ENCODE measurements at regions not wholly inside any gene's neighbourhood (a gene's known extent, or its start where the extent isn't known, plus 50 kb on each side); places are given as distances from the start of the nearest gene placed in this dataset.

DNA sequence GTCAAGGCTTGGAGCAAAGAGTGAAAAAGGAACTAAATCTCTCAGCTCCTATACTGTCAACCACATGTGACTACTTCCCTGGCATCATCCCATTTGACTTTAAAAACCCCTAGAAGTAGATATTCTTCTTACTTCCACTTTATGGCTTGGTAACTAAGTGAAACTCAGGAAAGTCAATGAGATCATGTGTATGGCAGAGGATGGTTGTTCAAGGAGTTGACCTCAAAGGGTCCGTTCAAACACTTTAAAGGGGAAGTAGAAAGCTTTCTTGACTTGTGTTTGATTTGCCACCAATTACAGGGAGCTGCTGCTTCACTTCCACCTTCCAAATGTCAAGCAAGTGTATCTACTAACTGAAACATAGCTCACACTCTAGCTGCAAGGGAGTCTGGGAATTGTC, 187.2 kb downstream of the RAB28 start:
- Histone ChIP-seq H4K20me1 (ENCODE audit: insufficient read depth, low read length) (no peaks in the 10 kb centered on the region), H3K36me3 (replicated peaks; ENCODE audit: low read depth, low read length) (no peaks in the 10 kb centered on the region), H3K9ac (ENCODE audit: low read length) (no peak overlapping the region), H3K27ac (ENCODE audit: low read length) (no peak overlapping the region), H3K4me3 (ENCODE audit: low read length) (no peak overlapping the region), H3K27me3 (ENCODE audit: low read depth, low read length) (no peaks in the 10 kb centered on the region), H3K4me2 (ENCODE audit: low read length) (no peak overlapping the region), H3K9me3 (ENCODE audit: insufficient read depth, low read length) (no peaks in the 10 kb centered on the region), H3K79me2 (ENCODE audit: low read length) (no peaks in the 10 kb centered on the region), H2AFZ (ENCODE audit: low read depth, low read length) (no peak overlapping the region), H3K4me1 (ENCODE audit: low read length) (no peaks in the 10 kb centered on the region)
- TF ChIP-seq, protein P1, sequence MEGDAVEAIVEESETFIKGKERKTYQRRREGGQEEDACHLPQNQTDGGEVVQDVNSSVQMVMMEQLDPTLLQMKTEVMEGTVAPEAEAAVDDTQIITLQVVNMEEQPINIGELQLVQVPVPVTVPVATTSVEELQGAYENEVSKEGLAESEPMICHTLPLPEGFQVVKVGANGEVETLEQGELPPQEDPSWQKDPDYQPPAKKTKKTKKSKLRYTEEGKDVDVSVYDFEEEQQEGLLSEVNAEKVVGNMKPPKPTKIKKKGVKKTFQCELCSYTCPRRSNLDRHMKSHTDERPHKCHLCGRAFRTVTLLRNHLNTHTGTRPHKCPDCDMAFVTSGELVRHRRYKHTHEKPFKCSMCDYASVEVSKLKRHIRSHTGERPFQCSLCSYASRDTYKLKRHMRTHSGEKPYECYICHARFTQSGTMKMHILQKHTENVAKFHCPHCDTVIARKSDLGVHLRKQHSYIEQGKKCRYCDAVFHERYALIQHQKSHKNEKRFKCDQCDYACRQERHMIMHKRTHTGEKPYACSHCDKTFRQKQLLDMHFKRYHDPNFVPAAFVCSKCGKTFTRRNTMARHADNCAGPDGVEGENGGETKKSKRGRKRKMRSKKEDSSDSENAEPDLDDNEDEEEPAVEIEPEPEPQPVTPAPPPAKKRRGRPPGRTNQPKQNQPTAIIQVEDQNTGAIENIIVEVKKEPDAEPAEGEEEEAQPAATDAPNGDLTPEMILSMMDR (IDR thresholded peaks at IDR 0.05; ENCODE audit: low read depth, low read length), result no peak
- no peak for TF ChIP-seq EZH2phosphoT487 (IDR thresholded peaks at IDR 0.05; ENCODE audit: low read depth)

DNA sequence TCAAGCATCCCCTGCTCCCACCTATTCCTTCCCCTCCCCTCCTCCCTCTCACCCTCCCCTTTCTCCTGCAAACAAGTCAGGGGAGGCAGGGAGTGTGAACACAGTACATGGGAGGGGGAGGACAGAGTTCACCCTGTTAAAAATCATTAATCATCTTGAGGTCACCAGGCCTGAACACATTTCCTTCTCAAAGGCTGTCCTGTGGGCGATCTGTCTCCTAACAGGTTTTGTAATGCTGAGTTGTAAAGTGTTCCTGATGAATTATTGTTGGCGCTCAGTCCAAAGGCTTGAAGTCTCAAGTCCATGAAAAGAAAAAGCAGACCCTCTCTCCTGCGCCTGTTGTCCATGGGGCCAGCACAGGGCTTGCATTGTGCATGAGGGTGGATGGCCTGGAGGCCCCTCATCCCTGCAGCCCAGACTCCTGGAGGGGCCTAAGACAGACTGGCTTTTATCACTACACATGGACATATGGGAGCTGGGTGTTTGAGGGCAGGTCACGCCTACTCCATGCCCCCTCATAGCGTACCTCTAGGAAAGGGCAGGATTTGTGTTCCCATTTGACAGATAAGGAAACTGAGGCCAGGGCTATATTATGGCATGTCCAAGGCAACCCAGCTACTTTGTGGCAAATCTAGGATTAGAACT, 189.1 kb downstream of the RAB28 start:
- no peaks in the 10 kb centered on the region for H3K27me3 ChIP-seq (ENCODE audit: low read depth, low read length)
- H2AFZ ChIP-seq (ENCODE audit: low read depth, low read length), result no peak overlapping the region
- no peaks in the 10 kb centered on the region for H3K79me2 ChIP-seq (ENCODE audit: low read length)
- no peak overlapping the region for H3K9ac ChIP-seq (ENCODE audit: low read length)
- H3K27ac ChIP-seq (ENCODE audit: low read length), result no peak overlapping the region
- no peaks in the 10 kb centered on the region for H3K36me3 ChIP-seq (replicated peaks; ENCODE audit: low read depth, low read length)
- H3K4me1 ChIP-seq (ENCODE audit: low read length), result no peaks in the 10 kb centered on the region
- no peak overlapping the region for H3K4me3 ChIP-seq (ENCODE audit: low read length)
- H4K20me1 ChIP-seq (ENCODE audit: insufficient read depth, low read length), result no peaks in the 10 kb centered on the region
- TF ChIP-seq, protein P1 (IDR thresholded peaks at IDR 0.05; ENCODE audit: low read depth, low read length), result no peak
- TF ChIP-seq EZH2phosphoT487 (IDR thresholded peaks at IDR 0.05; ENCODE audit: low read depth), result no peak
- H3K4me2 ChIP-seq (ENCODE audit: low read length), result no peak overlapping the region
- no peaks in the 10 kb centered on the region for H3K9me3 ChIP-seq (ENCODE audit: insufficient read depth, low read length)

DNA sequence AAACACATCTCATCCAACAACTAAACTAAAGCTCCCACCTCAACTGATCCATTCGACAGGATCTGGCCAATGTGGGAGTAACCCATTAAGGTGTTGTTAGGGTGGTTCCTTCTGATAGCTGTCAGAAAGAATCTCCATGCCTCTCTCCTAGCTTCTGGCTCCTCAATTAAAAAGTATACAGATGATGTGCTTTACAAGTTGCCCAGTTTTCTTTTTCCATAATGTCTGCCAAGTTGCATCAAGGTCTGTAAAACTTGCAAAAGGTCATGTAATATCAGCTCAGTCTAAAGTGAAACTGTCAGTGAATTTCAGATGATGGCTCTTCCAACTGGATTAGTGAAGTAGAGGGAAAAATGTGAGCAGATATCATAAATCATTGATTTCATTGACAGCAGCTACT, 191.8 kb downstream of the RAB28 start:
- Histone ChIP-seq H2AFZ (ENCODE audit: low read depth, low read length) (no peak overlapping the region), H4K20me1 (ENCODE audit: insufficient read depth, low read length) (no peaks in the 10 kb centered on the region), H3K9me3 (ENCODE audit: insufficient read depth, low read length) (no peaks in the 10 kb centered on the region), H3K4me3 (ENCODE audit: low read length) (no peak overlapping the region), H3K27ac (ENCODE audit: low read length) (no peak overlapping the region), H3K79me2 (ENCODE audit: low read length) (no peaks in the 10 kb centered on the region), H3K9ac (ENCODE audit: low read length) (no peak overlapping the region), H3K4me2 (ENCODE audit: low read length) (no peak overlapping the region), H3K4me1 (ENCODE audit: low read length) (no peaks in the 10 kb centered on the region), H3K27me3 (ENCODE audit: low read depth, low read length) (no peaks in the 10 kb centered on the region), H3K36me3 (replicated peaks; ENCODE audit: low read depth, low read length) (no peaks in the 10 kb centered on the region)
- TF ChIP-seq, protein P1 (IDR thresholded peaks at IDR 0.05; ENCODE audit: low read depth, low read length), result no peak
- TF ChIP-seq EZH2phosphoT487 (IDR thresholded peaks at IDR 0.05; ENCODE audit: low read depth), result no peak

GRCh38 chr4:13289391-13289790, 194.7 kb downstream of the RAB28 start:
- H4K20me1 ChIP-seq (ENCODE audit: insufficient read depth, low read length), result no peaks in the 10 kb centered on the region
- H3K9ac ChIP-seq (ENCODE audit: low read length), result no peak overlapping the region
- H2AFZ ChIP-seq (ENCODE audit: low read depth, low read length), result no peak overlapping the region
- H3K36me3 ChIP-seq (replicated peaks; ENCODE audit: low read depth, low read length), result no peaks in the 10 kb centered on the region
- no peak for TF ChIP-seq EZH2phosphoT487 (IDR thresholded peaks at IDR 0.05; ENCODE audit: low read depth)
- TF ChIP-seq, protein P1 (IDR thresholded peaks at IDR 0.05; ENCODE audit: low read depth, low read length), result no peak
- no peaks in the 10 kb centered on the region for H3K27me3 ChIP-seq (ENCODE audit: low read depth, low read length)
- H3K4me2 ChIP-seq (ENCODE audit: low read length), result no peak overlapping the region
- no peaks in the 10 kb centered on the region for H3K9me3 ChIP-seq (ENCODE audit: insufficient read depth, low read length)
- H3K79me2 ChIP-seq (ENCODE audit: low read length), result no peaks in the 10 kb centered on the region
- no peak overlapping the region for H3K27ac ChIP-seq (ENCODE audit: low read length)
- H3K4me1 ChIP-seq (ENCODE audit: low read length), result no peaks in the 10 kb centered on the region
- no peak overlapping the region for H3K4me3 ChIP-seq (ENCODE audit: low read length)
